Smooth muscle cell (in vitro differentiated cells): ENCODE measurements at regions not wholly inside any gene's neighbourhood (a gene's known extent, or its start where the extent isn't known, plus 50 kb on each side); places are given as distances from the start of the nearest gene placed in this dataset.

Source experiments
- DNase-seq: peaks from one replicate; lab custom pipeline; 2025; ENCODE audit not compliant: unreplicated experiment; lab: John Stamatoyannopoulos, UW
- H2AFZ ChIP-seq: fragments of 200-600 bp; sonication (generic); 2 replicates; pipeline ENCODE4 v1.6.0; 2016; ENCODE audit warnings: antibody characterized with exemption, low read depth, mild to moderate bottlenecking
- H3F3A ChIP-seq: fragments of 200-600 bp; sonication (generic); 2 replicates; pipeline ENCODE4 v1.6.0; 2017; ENCODE audit warnings: antibody characterized with exemption, low read depth
- H3K27ac ChIP-seq: fragments of 200-600 bp; sonication (generic); 2 replicates; pipeline ENCODE4 v1.5.1; 2016; ENCODE audit warnings: low read depth, mild to moderate bottlenecking
- H3K27me3 ChIP-seq: fragments of 200-600 bp; sonication (generic); 2 replicates; pipeline ENCODE4 v1.6.1; 2016; ENCODE audit warnings: low read depth, mild to moderate bottlenecking
- H3K36me3 ChIP-seq: fragments of 200-600 bp; sonication (generic); 2 replicates; pipeline ENCODE4 v1.5.1; 2016; ENCODE audit warnings: low read depth
- H3K4me1 ChIP-seq: fragments of 200-600 bp; sonication (generic); 2 replicates; pipeline ENCODE4 v1.5.1; 2016; ENCODE audit warnings: low read depth
- H3K4me2 ChIP-seq: fragments of 200-600 bp; sonication (generic); 2 replicates; pipeline ENCODE4 v1.6.0; 2016; ENCODE audit warnings: mild to moderate bottlenecking
- H3K4me3 ChIP-seq: fragments of 200-600 bp; sonication (generic); 2 replicates; pipeline ENCODE4 v1.5.1; 2016; ENCODE audit warnings: mild to moderate bottlenecking
- H3K79me2 ChIP-seq: fragments of 200-600 bp; sonication (generic); 2 replicates; pipeline ENCODE4 v1.6.0; 2016; ENCODE audit warnings: low read depth, mild to moderate bottlenecking
- H3K9ac ChIP-seq: fragments of 200-600 bp; sonication (generic); 2 replicates; pipeline ENCODE4 v1.6.0; 2016; ENCODE audit warnings: low read depth
- H3K9me3 ChIP-seq: fragments of 200-600 bp; sonication (generic); replicated peaks from 2 replicates; pipeline ENCODE4 v1.5.1; 2016; ENCODE audit warnings: low read depth
- H4K20me1 ChIP-seq: fragments of 200-600 bp; sonication (generic); 2 replicates; pipeline ENCODE4 v1.6.0; 2016; ENCODE audit warnings: low read depth
- CTCF ChIP-seq: fragments of 200-600 bp; sonication (generic); IDR thresholded peaks from 2 replicates; pipeline ENCODE4 v1.5.1; 2017; ENCODE audit warnings: borderline replicate concordance, mild to moderate bottlenecking, antibody characterized with exemption; ENCODE audit not compliant: insufficient read depth, poor library complexity, severe bottlenecking
- WGBS: methylation state at CpG from one replicate; pipeline ENCODE4 v1.1.7; 2016; ENCODE audit warnings: low lambda C conversion rate; 5-methylcytosine and 5-hydroxymethylcytosine counted together

GRCh38 chr3:116834816-116835215, 125.2 kb downstream of the TUSC7 start:
- Histone ChIP-seq H3K4me1 (no peaks in the 10 kb centered on the region), H3K27ac (no peak overlapping the region), H3K9me3 (no peaks in the 10 kb centered on the region), H3K36me3 (no peaks in the 10 kb centered on the region), H3K79me2 (no peaks in the 10 kb centered on the region), H4K20me1 (no peaks in the 10 kb centered on the region), H3K4me2 (no peak overlapping the region), H2AFZ (no peak overlapping the region), H3K9ac (no peak overlapping the region), H3K4me3 (no peak overlapping the region), H3F3A (no peaks in the 10 kb centered on the region), H3K27me3 (no peaks in the 10 kb centered on the region)
- no peak for TF ChIP-seq CTCF
- 96% methylated on average over 1 of the region's 1 CpG for WGBS
- DNase-seq, result no peak

GRCh38 chr3:116835658-116836057, 126.1 kb downstream of the TUSC7 start:
- TF ChIP-seq CTCF, result no peak

GRCh38 chr3:116836286-116836685, 126.7 kb downstream of the TUSC7 start:
- Histone ChIP-seq H3K79me2 (no peaks in the 10 kb centered on the region), H3K27me3 (no peaks in the 10 kb centered on the region), H3K9ac (no peak overlapping the region), H3K27ac (no peak overlapping the region), H3K9me3 (no peaks in the 10 kb centered on the region), H2AFZ (no peak overlapping the region), H4K20me1 (no peaks in the 10 kb centered on the region), H3K4me2 (no peak overlapping the region), H3K4me1 (no peaks in the 10 kb centered on the region), H3K36me3 (no peaks in the 10 kb centered on the region), H3K4me3 (no peak overlapping the region), H3F3A (no peaks in the 10 kb centered on the region)
- no peak for TF ChIP-seq CTCF
- no peak for DNase-seq
- WGBS, result 78% methylated on average over 2 of the region's 2 CpGs

More at GRCh38 chr3:116835658-116836057, 126.1 kb downstream of the TUSC7 start:
- Histone ChIP-seq H3K4me1 (no peaks in the 10 kb centered on the region), H3K9me3 (no peaks in the 10 kb centered on the region), H3F3A (no peaks in the 10 kb centered on the region), H3K4me2 (no peak overlapping the region), H2AFZ (no peak overlapping the region), H4K20me1 (no peaks in the 10 kb centered on the region), H3K4me3 (no peak overlapping the region), H3K79me2 (no peaks in the 10 kb centered on the region), H3K9ac (no peak overlapping the region), H3K27ac (no peak overlapping the region), H3K36me3 (no peaks in the 10 kb centered on the region), H3K27me3 (no peaks in the 10 kb centered on the region)
- 87% methylated on average over 1 of the region's 1 CpG for WGBS
- DNase-seq, result no peak

GRCh38 chr3:116837483-116837882, 127.9 kb downstream of the TUSC7 start:
- Histone ChIP-seq H3F3A (no peaks in the 10 kb centered on the region), H3K9ac (no peak overlapping the region), H3K4me1 (peaks cover 11% of the 10 kb centered on the region), H3K4me2 (no peak overlapping the region), H3K36me3 (no peaks in the 10 kb centered on the region), H3K9me3 (no peaks in the 10 kb centered on the region), H2AFZ (no peak overlapping the region), H3K79me2 (no peaks in the 10 kb centered on the region), H3K4me3 (no peak overlapping the region), H3K27me3 (no peaks in the 10 kb centered on the region), H4K20me1 (no peaks in the 10 kb centered on the region), H3K27ac (no peak overlapping the region)
- no peak for DNase-seq
- no peak for TF ChIP-seq CTCF
- WGBS, result 58% methylated on average over 3 of the region's 3 CpGs
